ENCODE measurements at regions not wholly inside any gene's neighbourhood (a gene's known extent, or its start where the extent isn't known, plus 50 kb on each side); places are given as distances from the start of the nearest gene placed in this dataset.

DNA sequence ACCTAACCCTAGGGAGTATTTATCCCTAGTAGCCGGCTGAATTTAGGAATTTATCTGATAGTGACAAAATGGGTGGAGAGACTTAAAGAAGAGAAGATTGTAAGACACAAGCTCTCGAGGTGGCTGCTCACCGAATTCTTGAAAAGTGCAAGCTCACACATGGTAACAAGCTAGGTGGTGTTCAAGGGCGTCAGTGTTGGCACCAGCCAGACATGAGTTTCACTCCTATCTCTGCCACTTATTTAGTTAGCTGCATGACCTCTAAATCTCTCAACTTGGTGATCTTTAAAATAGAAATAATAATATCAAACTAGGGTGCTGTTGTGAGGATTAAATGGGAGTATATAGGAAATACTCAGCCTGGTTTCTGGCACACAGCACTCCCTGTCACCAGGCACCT, 102.6 kb upstream of the APCDD1 start (continued):
- TF ChIP-seq ZNF624 (tag by site-specific recombination; IDR thresholded peaks at IDR 0.05) = no peak
- no peak for TF ChIP-seq ZNF521 (tag by site-specific recombination; IDR thresholded peaks at IDR 0.05)
- no peak for TF ChIP-seq GLIS1 (tag by site-specific recombination; IDR thresholded peaks at IDR 0.05)

DNA sequence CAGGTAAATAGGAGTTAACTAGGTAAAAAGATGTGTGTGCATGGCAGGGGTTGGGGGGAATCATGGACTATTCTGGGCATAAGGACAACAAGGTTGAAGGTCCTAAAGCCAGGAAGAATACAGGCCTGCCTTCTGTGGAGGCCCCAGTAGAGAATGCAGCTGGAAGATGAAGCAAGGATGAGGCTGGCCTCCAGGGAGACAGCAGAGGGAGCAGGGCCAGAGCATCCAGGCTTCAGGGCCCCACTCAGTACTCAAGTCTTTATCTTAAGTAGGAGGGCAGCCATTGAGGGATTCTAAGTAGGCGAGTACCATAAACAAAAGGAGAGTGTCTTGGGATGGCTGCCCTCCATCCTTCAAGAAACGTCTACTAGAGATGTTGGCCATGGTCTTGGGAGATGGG, 101.8 kb upstream of the APCDD1 start:
- no peaks in the 10 kb centered on the region for H3K9me3 ChIP-seq (ENCODE audit: control insufficient read depth, insufficient read depth, low read depth, low read length)
- no peak overlapping the region for H3K27ac ChIP-seq (ENCODE audit: extremely low read depth, low read depth, low read length)
- H3K4me1 ChIP-seq (ENCODE audit: control insufficient read depth, insufficient read depth, low read length) = no peaks in the 10 kb centered on the region
- no peak overlapping the region for H3K4me3 ChIP-seq (ENCODE audit: low read depth, low read length)
- CTCF ChIA-PET = no interaction called here
- POLR2A ChIA-PET = no interaction called here
- no peaks in the 10 kb centered on the region for H3K36me3 ChIP-seq (ENCODE audit: control insufficient read depth in 2 of 2, insufficient read depth in 1 of 2, low read length in 2 of 2)
- TF ChIP-seq SP7 (tag by site-specific recombination; IDR thresholded peaks at IDR 0.05) = no peak
- TF ChIP-seq ZXDB (tag by site-specific recombination; IDR thresholded peaks at IDR 0.05) = no peak
- no peak for TF ChIP-seq ZNF223 (tag by site-specific recombination; IDR thresholded peaks at IDR 0.05)
- TF ChIP-seq ZBTB21 (tag by site-specific recombination; IDR thresholded peaks at IDR 0.05) = no peak
- TF ChIP-seq, protein P1, sequence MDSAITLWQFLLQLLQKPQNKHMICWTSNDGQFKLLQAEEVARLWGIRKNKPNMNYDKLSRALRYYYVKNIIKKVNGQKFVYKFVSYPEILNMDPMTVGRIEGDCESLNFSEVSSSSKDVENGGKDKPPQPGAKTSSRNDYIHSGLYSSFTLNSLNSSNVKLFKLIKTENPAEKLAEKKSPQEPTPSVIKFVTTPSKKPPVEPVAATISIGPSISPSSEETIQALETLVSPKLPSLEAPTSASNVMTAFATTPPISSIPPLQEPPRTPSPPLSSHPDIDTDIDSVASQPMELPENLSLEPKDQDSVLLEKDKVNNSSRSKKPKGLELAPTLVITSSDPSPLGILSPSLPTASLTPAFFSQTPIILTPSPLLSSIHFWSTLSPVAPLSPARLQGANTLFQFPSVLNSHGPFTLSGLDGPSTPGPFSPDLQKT (IDR thresholded peaks at IDR 0.05; ENCODE audit: borderline replicate concordance, low read depth, low read length) = no peak
- no peak for TF ChIP-seq ZBTB20 (tag by site-specific recombination; IDR thresholded peaks at IDR 0.05)
- TF ChIP-seq, protein P2, sequence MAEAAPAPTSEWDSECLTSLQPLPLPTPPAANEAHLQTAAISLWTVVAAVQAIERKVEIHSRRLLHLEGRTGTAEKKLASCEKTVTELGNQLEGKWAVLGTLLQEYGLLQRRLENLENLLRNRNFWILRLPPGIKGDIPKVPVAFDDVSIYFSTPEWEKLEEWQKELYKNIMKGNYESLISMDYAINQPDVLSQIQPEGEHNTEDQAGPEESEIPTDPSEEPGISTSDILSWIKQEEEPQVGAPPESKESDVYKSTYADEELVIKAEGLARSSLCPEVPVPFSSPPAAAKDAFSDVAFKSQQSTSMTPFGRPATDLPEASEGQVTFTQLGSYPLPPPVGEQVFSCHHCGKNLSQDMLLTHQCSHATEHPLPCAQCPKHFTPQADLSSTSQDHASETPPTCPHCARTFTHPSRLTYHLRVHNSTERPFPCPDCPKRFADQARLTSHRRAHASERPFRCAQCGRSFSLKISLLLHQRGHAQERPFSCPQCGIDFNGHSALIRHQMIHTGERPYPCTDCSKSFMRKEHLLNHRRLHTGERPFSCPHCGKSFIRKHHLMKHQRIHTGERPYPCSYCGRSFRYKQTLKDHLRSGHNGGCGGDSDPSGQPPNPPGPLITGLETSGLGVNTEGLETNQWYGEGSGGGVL (tag by site-specific recombination; IDR thresholded peaks at IDR 0.05) = no peak

DNA sequence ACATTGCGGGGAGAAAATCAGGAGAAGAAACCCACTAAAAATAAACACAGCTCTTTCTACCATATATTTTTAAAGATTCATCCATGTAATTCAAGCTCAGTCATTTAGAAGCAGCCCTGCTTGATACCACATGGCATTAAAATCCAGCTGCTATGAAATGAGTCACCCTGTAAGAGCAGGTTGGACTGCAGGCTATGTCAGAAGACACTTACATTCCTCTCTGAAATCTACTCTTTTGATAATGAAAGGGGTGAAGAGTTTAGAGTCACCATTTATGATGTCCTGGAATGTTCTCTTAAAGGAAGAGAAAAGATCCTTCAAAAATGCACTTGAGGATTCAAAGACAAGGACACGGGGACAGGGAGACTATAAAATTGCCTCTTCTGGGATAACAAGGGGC, 100.6 kb upstream of the APCDD1 start:
- no peak overlapping the region for H3K4me3 ChIP-seq (ENCODE audit: low read depth, low read length)
- TF ChIP-seq ZEB2 (tag by site-specific recombination; IDR thresholded peaks at IDR 0.05) (no peak), ZNF560 (tag by site-specific recombination; IDR thresholded peaks at IDR 0.05; ENCODE audit: borderline replicate concordance) (no peak), SP3 (tag by site-specific recombination; IDR thresholded peaks at IDR 0.05) (no peak), ZBTB1 (tag by site-specific recombination; IDR thresholded peaks at IDR 0.05) (no peak), ZNF624 (tag by site-specific recombination; IDR thresholded peaks at IDR 0.05) (no peak), ZNF266 (tag by site-specific recombination; IDR thresholded peaks at IDR 0.05; ENCODE audit: low read depth) (no peak)
- TF ChIP-seq, protein P3, sequence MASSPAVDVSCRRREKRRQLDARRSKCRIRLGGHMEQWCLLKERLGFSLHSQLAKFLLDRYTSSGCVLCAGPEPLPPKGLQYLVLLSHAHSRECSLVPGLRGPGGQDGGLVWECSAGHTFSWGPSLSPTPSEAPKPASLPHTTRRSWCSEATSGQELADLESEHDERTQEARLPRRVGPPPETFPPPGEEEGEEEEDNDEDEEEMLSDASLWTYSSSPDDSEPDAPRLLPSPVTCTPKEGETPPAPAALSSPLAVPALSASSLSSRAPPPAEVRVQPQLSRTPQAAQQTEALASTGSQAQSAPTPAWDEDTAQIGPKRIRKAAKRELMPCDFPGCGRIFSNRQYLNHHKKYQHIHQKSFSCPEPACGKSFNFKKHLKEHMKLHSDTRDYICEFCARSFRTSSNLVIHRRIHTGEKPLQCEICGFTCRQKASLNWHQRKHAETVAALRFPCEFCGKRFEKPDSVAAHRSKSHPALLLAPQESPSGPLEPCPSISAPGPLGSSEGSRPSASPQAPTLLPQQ (tag by site-specific recombination; IDR thresholded peaks at IDR 0.05) = no peak
- ChIA-PET POLR2A (no interaction called here), CTCF (no interaction called here)
- H3K4me1 ChIP-seq (ENCODE audit: control insufficient read depth, insufficient read depth, low read length) = no peaks in the 10 kb centered on the region
- no peaks in the 10 kb centered on the region for H3K36me3 ChIP-seq (ENCODE audit: control insufficient read depth in 2 of 2, insufficient read depth in 1 of 2, low read length in 2 of 2)
- H3K27ac ChIP-seq (ENCODE audit: extremely low read depth, low read depth, low read length) = no peak overlapping the region
- H3K9me3 ChIP-seq (ENCODE audit: control insufficient read depth, insufficient read depth, low read depth, low read length) = no peaks in the 10 kb centered on the region

DNA sequence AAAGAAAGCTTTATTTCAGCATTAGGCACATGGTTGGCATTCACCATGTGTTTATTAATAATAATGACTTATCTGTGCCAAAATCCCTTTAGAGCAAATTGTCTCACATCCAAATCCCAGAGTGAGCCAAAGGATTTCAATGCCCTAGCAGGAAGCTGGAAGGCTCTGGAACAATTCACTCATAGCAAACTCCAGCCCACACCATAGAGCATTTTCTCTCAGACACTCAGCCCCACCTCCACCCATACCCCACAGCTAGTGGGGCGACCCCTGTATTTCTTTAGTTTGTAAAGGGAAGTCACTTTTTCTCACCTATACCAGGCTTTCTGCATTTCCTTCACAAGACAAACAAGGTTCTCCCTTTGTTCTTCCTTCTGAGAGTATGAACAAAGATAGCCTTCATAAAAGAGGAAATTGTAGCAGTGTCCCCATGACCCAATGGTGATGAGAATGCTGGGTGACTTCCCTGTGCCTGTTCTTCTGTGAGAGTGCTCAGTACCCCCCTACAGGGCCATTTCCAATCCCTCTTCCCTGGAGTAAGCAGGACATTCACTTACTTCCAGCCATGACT, 100.1 kb upstream of the APCDD1 start:
- H3K4me3 ChIP-seq (ENCODE audit: low read depth, low read length) = no peak overlapping the region
- no peak overlapping the region for H3K27ac ChIP-seq (ENCODE audit: extremely low read depth, low read depth, low read length)
- no peaks in the 10 kb centered on the region for H3K9me3 ChIP-seq (ENCODE audit: control insufficient read depth, insufficient read depth, low read depth, low read length)
- H3K4me1 ChIP-seq (ENCODE audit: control insufficient read depth, insufficient read depth, low read length) = no peaks in the 10 kb centered on the region
- POLR2A ChIA-PET = no interaction called here
- no peaks in the 10 kb centered on the region for H3K36me3 ChIP-seq (ENCODE audit: control insufficient read depth in 2 of 2, insufficient read depth in 1 of 2, low read length in 2 of 2)
- TF ChIP-seq ZNF211 (tag by site-specific recombination; IDR thresholded peaks at IDR 0.05; ENCODE audit: low read depth) (no peak), HOXD13 (CRISPR knock-in tag; IDR thresholded peaks at IDR 0.05; ENCODE audit: borderline replicate concordance) (no peak), ZNF560 (tag by site-specific recombination; IDR thresholded peaks at IDR 0.05; ENCODE audit: borderline replicate concordance) (no peak), ZNF223 (tag by site-specific recombination; IDR thresholded peaks at IDR 0.05) (no peak), ZNF664 (tag by site-specific recombination; IDR thresholded peaks at IDR 0.05) (no peak), ZNF529 (tag by site-specific recombination; IDR thresholded peaks at IDR 0.05; ENCODE audit: insufficient replicate concordance) (no peak), ZNF248 (tag by site-specific recombination; IDR thresholded peaks at IDR 0.05) (no peak)
- TF ChIP-seq, protein P4, sequence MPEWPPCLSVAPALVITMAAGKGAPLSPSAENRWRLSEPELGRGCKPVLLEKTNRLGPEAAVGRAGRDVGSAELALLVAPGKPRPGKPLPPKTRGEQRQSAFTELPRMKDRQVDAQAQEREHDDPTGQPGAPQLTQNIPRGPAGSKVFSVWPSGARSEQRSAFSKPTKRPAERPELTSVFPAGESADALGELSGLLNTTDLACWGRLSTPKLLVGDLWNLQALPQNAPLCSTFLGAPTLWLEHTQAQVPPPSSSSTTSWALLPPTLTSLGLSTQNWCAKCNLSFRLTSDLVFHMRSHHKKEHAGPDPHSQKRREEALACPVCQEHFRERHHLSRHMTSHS (tag by site-specific recombination; IDR thresholded peaks at IDR 0.05) = no peak
- CTCF ChIA-PET = no interaction called here
